Left lung (tissue), 4 donors: ENCODE measurements at regions not wholly inside any gene's neighbourhood (a gene's known extent, or its start where the extent isn't known, plus 50 kb on each side); places are given as distances from the start of the nearest gene placed in this dataset.

ENCODE experiments used
- ATAC-seq: fragments of 200-7000 bp; cut with Tn5 transposase; one replicate; pipeline ENCODE4 v1.9.1; 2020; ENCODE audit warnings: moderate library complexity
- DNase-seq, 4 donors: peaks; one replicate each; pipeline ENCODE4 v3.0.0-alpha.2; 2013 to 2020
- H3K27ac ChIP-seq, 2 donors: fragments of 200-600 bp; sonication (generic) in 1 of 2; one replicate each; pipeline versions ENCODE4 v1.5.0 to v1.8.0; 2020 to 2021
- H3K27me3 ChIP-seq, 2 donors: fragments of 200-600 bp; sonication (generic) in 1 of 2; one replicate each; pipeline versions ENCODE4 v1.5.0 to v1.8.0; 2020 to 2021
- H3K36me3 ChIP-seq, 2 donors: fragments of 200-600 bp; sonication (generic) in 1 of 2; one replicate each; pipeline versions ENCODE4 v1.5.0 to v1.8.0; 2020 to 2021
- H3K4me1 ChIP-seq, 2 donors: fragments of 200-600 bp; one replicate each; pipeline ENCODE4 v1.8.0; 2021
- H3K4me3 ChIP-seq, 2 donors: fragments of 200-600 bp; sonication (generic) in 1 of 2; one replicate each; pipeline versions ENCODE4 v1.5.0 to v1.8.0; 2020 to 2021; ENCODE audit warnings: mild to moderate bottlenecking in 1 of 2
- H3K9me3 ChIP-seq, 2 donors: fragments of 200-600 bp; sonication (generic) in 1 of 2; one replicate each; pipeline versions ENCODE4 v1.5.0 to v1.8.0; 2020 to 2021
- CTCF ChIP-seq, 2 donors: fragments of 200-600 bp; sonication (generic) in 1 of 2; IDR thresholded peaks; one replicate each; pipeline versions ENCODE4 v1.5.0 to v1.8.0; 2021; ENCODE audit warnings: antibody characterized with exemption in 2 of 2
- intact Hi-C, 2 donors: fragments of 100-400 bp; cut with DNase I; formaldehyde crosslinking; loops; one replicate each; pipeline versions ENCODE4 v1.11.2 to v1.14.2; 2022
- donor health status: DM: no; HTN: yes; CAD: no.
- donor health status: DM: no; HTN: no; CAD: no.

GRCh38 chr12:25796523-25797000 lies 161.9 kb upstream of the RASSF8 start:
- intact Hi-C loops: no loop called here
- ATAC-seq (no peak), DNase-seq (no peak)
- TF ChIP-seq CTCF (IDR thresholded peaks at IDR 0.05): no peak
- H3K36me3 ChIP-seq: no peaks in the 10 kb centered on the region
- no peak overlapping the region for H3K27ac ChIP-seq
- H3K9me3 ChIP-seq: no peaks in the 10 kb centered on the region
- no peaks in the 10 kb centered on the region for H3K27me3 ChIP-seq
- no peaks in the 10 kb centered on the region for H3K4me1 ChIP-seq
- H3K4me3 ChIP-seq: no peak overlapping the region

DNA sequence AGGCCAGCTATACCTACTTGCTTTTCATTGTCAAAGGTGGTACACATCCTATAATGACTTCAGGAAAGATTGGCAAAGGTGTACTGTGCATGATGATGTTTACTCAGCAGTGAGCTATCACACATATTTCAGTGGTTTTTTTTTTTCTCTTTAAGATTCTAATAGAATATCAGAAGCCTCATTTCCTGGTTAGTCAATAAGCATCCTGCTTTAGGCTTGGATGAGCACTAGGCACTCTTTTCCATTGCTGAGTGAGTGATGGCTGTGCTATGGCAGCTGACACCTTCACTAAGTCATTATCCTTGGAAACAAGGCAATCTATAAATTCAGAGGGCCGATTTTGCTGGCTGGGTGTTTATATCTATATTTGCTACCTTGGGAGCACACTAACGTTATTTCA lies 161.1 kb upstream of the RASSF8 start:
- ATAC-seq (no peak), DNase-seq (no peak)
- intact Hi-C loops: no loop called here
- H3K9me3 ChIP-seq: no peaks in the 10 kb centered on the region
- TF ChIP-seq CTCF (IDR thresholded peaks at IDR 0.05): no peak
- no peak overlapping the region for H3K4me3 ChIP-seq
- H3K27ac ChIP-seq: no peak overlapping the region
- H3K27me3 ChIP-seq: no peaks in the 10 kb centered on the region
- no peaks in the 10 kb centered on the region for H3K36me3 ChIP-seq
- no peaks in the 10 kb centered on the region for H3K4me1 ChIP-seq

DNA sequence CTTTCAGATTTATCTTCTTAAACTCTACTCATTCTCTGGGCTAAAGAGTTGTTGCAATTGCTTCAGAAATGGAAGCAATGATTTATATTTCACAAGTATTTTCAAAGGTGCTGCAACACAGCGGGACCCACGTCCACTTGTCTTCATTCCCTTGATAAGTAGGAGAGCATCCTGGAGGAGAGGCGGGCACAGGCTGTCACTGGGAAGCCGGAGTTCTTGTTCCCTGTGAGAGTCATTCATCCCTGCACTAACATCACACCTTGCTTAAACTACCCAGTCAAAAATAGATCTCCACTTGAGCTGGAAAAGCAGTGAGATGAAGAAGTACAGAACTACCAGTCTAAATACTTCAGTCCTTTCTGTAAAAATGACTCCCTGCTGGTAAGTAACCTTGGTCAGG lies 160.5 kb upstream of the RASSF8 start:
- H3K27ac ChIP-seq: no peak overlapping the region
- no peak overlapping the region for H3K4me3 ChIP-seq
- no peak for TF ChIP-seq CTCF (IDR thresholded peaks at IDR 0.05)

GRCh38 chr12:25800101-25800500 lies 158.4 kb upstream of the RASSF8 start:
- intact Hi-C loops: no loop called here
- H3K9me3 ChIP-seq: no peaks in the 10 kb centered on the region
- H3K36me3 ChIP-seq: no peaks in the 10 kb centered on the region
- H3K4me1 ChIP-seq: no peaks in the 10 kb centered on the region
- no peaks in the 10 kb centered on the region for H3K27me3 ChIP-seq
- DNase-seq: no peak
- no peak overlapping the region for H3K27ac ChIP-seq
- no peak for ATAC-seq
- H3K4me3 ChIP-seq: no peak overlapping the region
- no peak for TF ChIP-seq CTCF (IDR thresholded peaks at IDR 0.05)

More for the DNA sequence above, 160.5 kb upstream of the RASSF8 start:
- Histone ChIP-seq H3K9me3 (no peaks in the 10 kb centered on the region), H3K4me1 (no peaks in the 10 kb centered on the region), H3K36me3 (no peaks in the 10 kb centered on the region), H3K27me3 (no peaks in the 10 kb centered on the region)
- no peak for DNase-seq
- intact Hi-C loops: no loop called here
- ATAC-seq: no peak

GRCh38 chr12:25801734-25802133 lies 156.7 kb upstream of the RASSF8 start:
- Histone ChIP-seq H3K9me3 (no peaks in the 10 kb centered on the region), H3K4me3 (no peak overlapping the region), H3K36me3 (no peaks in the 10 kb centered on the region), H3K4me1 (no peaks in the 10 kb centered on the region), H3K27me3 (no peaks in the 10 kb centered on the region), H3K27ac (no peak overlapping the region)
- no peak for TF ChIP-seq CTCF (IDR thresholded peaks at IDR 0.05)
- no peak for ATAC-seq
- intact Hi-C loops: no loop called here
- no peak for DNase-seq
